HG02885 (cell line): ENCODE measurements at regions not wholly inside any gene's neighbourhood (a gene's known extent, or its start where the extent isn't known, plus 50 kb on each side); places are given as distances from the start of the nearest gene placed in this dataset.

ENCODE experiments used
- ATAC-seq: cut with Tn5 transposase; IDR thresholded peaks from one replicate; pipeline ENCODE4 v1.9.1; 2021; ENCODE audit warnings: mild to moderate bottlenecking; ENCODE audit not compliant: unreplicated experiment, poor library complexity

- no peak for ATAC-seq
Observed at GRCh38 chr18:68041327-68041726, 524.8 kb upstream of the DSEL start.

GRCh38 chr18:68040198-68040597, 523.7 kb upstream of the DSEL start:
- ATAC-seq, result no peak

- ATAC-seq, result no peak
Observed at GRCh38 chr18:68035774-68036522, 519.4 kb upstream of the DSEL start.

GRCh38 chr18:68034296-68034695, 517.8 kb upstream of the DSEL start:
- no peak for ATAC-seq

GRCh38 chr18:68033466-68033865, 516.9 kb upstream of the DSEL start:
- ATAC-seq, result no peak

- ATAC-seq, result no peak
Observed at GRCh38 chr18:68024716-68025115, 508.2 kb upstream of the DSEL start.

GRCh38 chr18:68017385-68017784, 500.9 kb upstream of the DSEL start:
- no peak for ATAC-seq

GRCh38 chr18:67997496-67997895, 481.0 kb upstream of the DSEL start:
- ATAC-seq, result no peak

- no peak for ATAC-seq
Observed at GRCh38 chr18:67995769-67996168, 479.2 kb upstream of the DSEL start.

- ATAC-seq, result no peak
Observed at GRCh38 chr18:67980241-67980640, 463.7 kb upstream of the DSEL start.

- ATAC-seq, result no peak
Observed at GRCh38 chr18:67977067-67977616, 460.6 kb upstream of the DSEL start.

GRCh38 chr18:67973916-67974315, 457.4 kb upstream of the DSEL start:
- no peak for ATAC-seq

GRCh38 chr18:67969458-67969857, 452.9 kb upstream of the DSEL start:
- ATAC-seq, result no peak

GRCh38 chr18:67966224-67966623, 449.7 kb upstream of the DSEL start:
- no peak for ATAC-seq

- no peak for ATAC-seq
Observed at GRCh38 chr18:67964462-67964861, 447.9 kb upstream of the DSEL start.

- no peak for ATAC-seq
Observed at GRCh38 chr18:67961701-67962440, 445.4 kb upstream of the DSEL start.

- ATAC-seq, result no peak
Observed at GRCh38 chr18:67957684-67958083, 441.2 kb upstream of the DSEL start.

- no peak for ATAC-seq
Observed at GRCh38 chr18:67954594-67954993, 438.1 kb upstream of the DSEL start.

GRCh38 chr18:67951137-67951536, 434.6 kb upstream of the DSEL start:
- no peak for ATAC-seq

- ATAC-seq, result no peak
Observed at GRCh38 chr18:67938660-67939059, 422.1 kb upstream of the DSEL start.

GRCh38 chr18:67935638-67936037, 419.1 kb upstream of the DSEL start:
- peak; percentile 49 for ATAC-seq

GRCh38 chr18:67933271-67933670, 416.8 kb upstream of the DSEL start:
- ATAC-seq, result no peak
